ENCODE measurements at regions not wholly inside any gene's neighbourhood (a gene's known extent, or its start where the extent isn't known, plus 50 kb on each side); places are given as distances from the start of the nearest gene placed in this dataset.
"Not testable (repeated sequence)": the region's sequence is repeated elsewhere in the genome, so short reads cannot be mapped to it uniquely, and the experiment has no call there.

DNA sequence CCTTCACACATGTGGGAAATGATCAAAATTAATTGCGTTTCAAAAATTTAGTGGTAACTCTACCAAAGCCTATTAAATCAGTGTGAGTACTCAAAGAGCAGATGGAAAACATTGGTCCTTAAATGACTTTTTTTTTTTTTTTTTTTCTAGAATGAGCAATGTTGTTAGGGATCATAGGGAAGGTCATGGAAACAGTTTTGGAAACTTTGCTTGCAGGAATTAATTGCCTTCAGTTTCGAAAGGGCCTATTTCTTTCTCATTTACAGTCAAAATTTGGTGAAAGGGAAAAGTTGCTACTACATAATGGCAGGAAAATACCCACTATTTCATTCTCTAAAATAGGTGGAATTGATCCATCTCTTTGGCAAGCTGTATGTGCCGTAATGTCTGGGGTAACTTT is 160.9 kb downstream of the RTL9 start:
- Histone ChIP-seq H3K4me1 (no peaks in the 10 kb centered on the region), H3K36me3 (no peaks in the 10 kb centered on the region), H3K9me3 (no peaks in the 10 kb centered on the region), H3K27me3 (peaks cover 0 to 37% (median 0%) of the 10 kb centered on the region in 7 donors), H3K27ac (peak overlapping the region in 2 of 10 donors; percentile 31 to 34), H3K4me3 (no peak overlapping the region)
- ATAC-seq (no peak), DNase-seq (no peak)
- TF ChIP-seq, protein P1, sequence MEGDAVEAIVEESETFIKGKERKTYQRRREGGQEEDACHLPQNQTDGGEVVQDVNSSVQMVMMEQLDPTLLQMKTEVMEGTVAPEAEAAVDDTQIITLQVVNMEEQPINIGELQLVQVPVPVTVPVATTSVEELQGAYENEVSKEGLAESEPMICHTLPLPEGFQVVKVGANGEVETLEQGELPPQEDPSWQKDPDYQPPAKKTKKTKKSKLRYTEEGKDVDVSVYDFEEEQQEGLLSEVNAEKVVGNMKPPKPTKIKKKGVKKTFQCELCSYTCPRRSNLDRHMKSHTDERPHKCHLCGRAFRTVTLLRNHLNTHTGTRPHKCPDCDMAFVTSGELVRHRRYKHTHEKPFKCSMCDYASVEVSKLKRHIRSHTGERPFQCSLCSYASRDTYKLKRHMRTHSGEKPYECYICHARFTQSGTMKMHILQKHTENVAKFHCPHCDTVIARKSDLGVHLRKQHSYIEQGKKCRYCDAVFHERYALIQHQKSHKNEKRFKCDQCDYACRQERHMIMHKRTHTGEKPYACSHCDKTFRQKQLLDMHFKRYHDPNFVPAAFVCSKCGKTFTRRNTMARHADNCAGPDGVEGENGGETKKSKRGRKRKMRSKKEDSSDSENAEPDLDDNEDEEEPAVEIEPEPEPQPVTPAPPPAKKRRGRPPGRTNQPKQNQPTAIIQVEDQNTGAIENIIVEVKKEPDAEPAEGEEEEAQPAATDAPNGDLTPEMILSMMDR (IDR thresholded peaks at IDR 0.05), result no peak
- intact Hi-C loops (cut with DNase I), result no loop called here
- 79 to 85% methylated on average over 3 of the region's 3 CpGs for WGBS, 2 donors

GRCh38 chrX:110519906-110520452 is 161.3 kb downstream of the RTL9 start:
- DNase-seq, result no peak
- Histone ChIP-seq H3K9me3 (no peaks in the 10 kb centered on the region), H3K4me1 (no peaks in the 10 kb centered on the region), H3K36me3 (no peaks in the 10 kb centered on the region), H3K4me3 (no peak overlapping the region), H3K27me3 (peaks cover 0 to 37% (median 0%) of the 10 kb centered on the region in 7 donors), H3K27ac (peak overlapping the region in 2 of 10 donors; percentile 28 to 31)
- TF ChIP-seq, protein P1 (IDR thresholded peaks at IDR 0.05), result no peak
- 65 to 67% methylated on average over 7 of the region's 7 CpGs for WGBS, 2 donors
- peak in 1 of 8 donors; percentile 39 for ATAC-seq
- intact Hi-C loops (cut with DNase I), result no loop called here

DNA sequence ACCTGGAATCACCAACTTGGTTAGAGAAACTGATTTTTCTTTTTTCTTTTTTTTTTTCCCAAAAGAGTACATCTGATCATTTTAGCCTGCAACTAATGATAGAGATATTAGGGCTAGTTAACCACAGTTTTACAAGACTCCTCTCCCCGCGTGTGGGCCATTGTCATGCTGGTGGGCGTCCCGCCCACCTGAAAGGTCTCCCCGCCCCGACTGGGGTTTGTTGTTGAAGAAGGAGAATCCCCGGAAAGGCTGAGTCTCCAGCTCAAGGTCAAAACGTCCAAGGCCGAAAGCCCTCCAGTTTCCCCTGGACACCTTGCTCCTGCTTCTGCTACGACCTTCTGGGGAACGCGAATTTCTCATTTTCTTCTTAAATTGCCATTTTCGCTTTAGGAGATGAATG is 162.0 kb downstream of the RTL9 start:
- intact Hi-C loops (cut with DNase I), result not testable (repeated sequence)

DNA sequence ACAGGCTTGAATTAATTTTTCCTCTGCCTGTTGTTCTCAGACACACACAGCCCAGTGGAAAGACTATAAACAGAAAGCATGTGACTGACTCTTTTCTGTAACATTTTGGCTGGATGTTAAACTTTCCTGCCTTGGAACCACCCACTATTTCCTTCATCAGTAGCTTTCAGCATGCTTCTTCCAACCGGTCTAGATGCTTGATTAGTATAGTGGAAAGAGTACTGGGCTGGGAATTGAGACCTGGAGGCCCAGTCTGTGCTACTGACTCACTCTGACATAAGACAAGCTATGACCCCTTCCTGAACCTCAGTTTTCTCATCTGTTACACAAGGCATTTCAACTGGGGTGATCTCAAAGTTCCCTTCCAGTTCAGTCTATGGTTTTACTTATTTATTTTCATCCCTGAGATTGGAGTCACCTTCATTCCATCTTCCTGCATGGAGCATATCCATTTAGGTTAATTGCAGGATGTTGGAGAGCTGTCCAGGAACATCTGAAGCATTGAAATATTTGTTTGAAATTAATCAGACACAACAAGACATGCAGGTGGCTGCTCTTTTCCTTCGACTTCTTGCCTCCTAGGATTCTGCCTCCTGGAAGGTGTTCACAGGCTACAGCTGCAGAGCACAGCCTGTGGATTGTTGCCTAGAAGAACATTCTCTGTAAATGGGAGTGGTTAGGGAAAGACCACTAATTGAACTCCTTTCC is 173.4 kb downstream of the RTL9 start:
- 46 to 68% methylated on average over 2 of the region's 2 CpGs for WGBS, 2 donors
- Histone ChIP-seq H3K27me3 (peaks cover 0 to 8% (median 0%) of the 10 kb centered on the region in 7 donors), H3K27ac (peak overlapping the region in 4 of 10 donors; percentile 35 to 65 (median 40)), H3K4me3 (no peak overlapping the region), H3K4me1 (no peaks in the 10 kb centered on the region), H3K9me3 (peaks cover 0 to 13% (median 0%) of the 10 kb centered on the region in 11 donors), H3K36me3 (no peaks in the 10 kb centered on the region)
- peak in 1 of 2 donors; percentile 5 for DNase-seq
- TF ChIP-seq, protein P1 (IDR thresholded peaks at IDR 0.05), result no peak
- intact Hi-C loops (cut with DNase I), result no loop called here
- peak in 7 of 8 donors; percentile 70 to 89 (median 81) for ATAC-seq

More for the DNA sequence above, 162.0 kb downstream of the RTL9 start:
- peaks cover 0 to 37% (median 0%) of the 10 kb centered on the region in 7 donors for H3K27me3 ChIP-seq
- not testable (repeated sequence) for H3K4me1 ChIP-seq, DNase-seq, H3K4me3 ChIP-seq, H3K9me3 ChIP-seq, H3K36me3 ChIP-seq, ATAC-seq, H3K27ac ChIP-seq
- WGBS, 2 donors, result 46 to 52% methylated on average over 9 to 12 of the region's 13 CpGs

DNA sequence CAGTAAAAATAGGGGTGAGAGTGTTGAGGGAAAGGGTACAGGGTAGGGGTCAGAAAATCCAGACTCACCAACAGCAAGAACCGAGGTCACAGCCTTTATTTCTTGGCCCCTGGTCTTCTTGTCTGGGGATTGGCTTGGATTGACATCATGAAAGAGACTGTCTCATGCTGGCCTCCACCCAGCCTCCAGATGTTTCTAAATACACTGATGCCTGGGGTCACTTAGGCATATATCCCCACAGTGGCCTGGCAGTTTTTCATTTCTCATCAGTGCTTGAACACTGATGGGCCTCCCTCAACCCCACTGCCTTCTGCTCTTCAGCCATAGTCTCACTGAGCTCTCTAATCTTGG is 173.9 kb downstream of the RTL9 start:
- no peak overlapping the region for H3K4me3 ChIP-seq
- WGBS, 2 donors, result 60 to 63% methylated on average over 1 of the region's 1 CpG
- DNase-seq (peak in 1 of 2 donors; percentile 27), ATAC-seq (peak in 4 of 8 donors; percentile 28 to 76 (median 56))
- no peaks in the 10 kb centered on the region for H3K4me1 ChIP-seq
- peak overlapping the region in 2 of 10 donors; percentile 41 to 65 for H3K27ac ChIP-seq
- H3K9me3 ChIP-seq, result peaks cover 0 to 7% (median 0%) of the 10 kb centered on the region in 11 donors
- no peaks in the 10 kb centered on the region for H3K36me3 ChIP-seq
- TF ChIP-seq, protein P1 (IDR thresholded peaks at IDR 0.05), result no peak
- peaks cover 0 to 8% (median 0%) of the 10 kb centered on the region in 7 donors for H3K27me3 ChIP-seq
- intact Hi-C loops (cut with DNase I), result no loop called here
